SK-N-MC (cell line): ENCODE measurements at regions not wholly inside any gene's neighbourhood (a gene's known extent, or its start where the extent isn't known, plus 50 kb on each side); places are given as distances from the start of the nearest gene placed in this dataset.

Experiments used
- EZH2 ChIP-seq: fragments of 200-600 bp; sonication (generic); IDR thresholded peaks from one replicate; pipeline ENCODE4 v1.6.1; 2017; ENCODE audit warnings: antibody characterized with exemption
- POLR2AphosphoS5 ChIP-seq: IDR thresholded peaks from 2 replicates; pipeline ENCODE4 v1.6.1; 2012; ENCODE audit warnings: mild to moderate bottlenecking, low read depth, low read length, borderline replicate concordance

GRCh38 chr3:165359005-165359404, 162.8 kb upstream of the SLITRK3 start:
- no peak for TF ChIP-seq POLR2AphosphoS5
- no peak for TF ChIP-seq EZH2
